ENCODE measurements at regions not wholly inside any gene's neighbourhood (a gene's known extent, or its start where the extent isn't known, plus 50 kb on each side); places are given as distances from the start of the nearest gene placed in this dataset.

- Histone ChIP-seq H3K79me1 (ENCODE audit: low read depth, low read length) (no peaks in the 10 kb centered on the region), H2BK12ac (ENCODE audit: low read length) (no peak overlapping the region), H2BK120ac (ENCODE audit: low read depth, low read length) (no peak overlapping the region), H3K4me1 (ENCODE audit: control insufficient read depth in 2 of 2, insufficient read depth in 1 of 2, low read depth in 1 of 2, low read length in 2 of 2) (no peaks in the 10 kb centered on the region), H3K9me3 (replicated peaks in 1 of 2; ENCODE audit: control insufficient read depth in 2 of 2, insufficient read depth in 1 of 2, low read depth in 1 of 2, low read length in 2 of 2) (no peaks in the 10 kb centered on the region), H3K4me3 (ENCODE audit: low read length in 2 of 2) (no peak overlapping the region), H3K27ac (replicated peaks; ENCODE audit: low read length) (no peak overlapping the region), H3K18ac (ENCODE audit: low read length) (no peak overlapping the region), H2AK5ac (ENCODE audit: low read depth, low read length) (no peak overlapping the region), H3K4me2 (ENCODE audit: insufficient read depth, low read length, poor library complexity, severe bottlenecking) (no peak overlapping the region), H4K8ac (ENCODE audit: low read depth, low read length) (no peak overlapping the region), H2AFZ (ENCODE audit: low read length) (no peak overlapping the region), H2BK5ac (ENCODE audit: low read length) (no peak overlapping the region), H2BK15ac (ENCODE audit: low read length) (no peak overlapping the region), H3K9ac (ENCODE audit: low read depth, low read length, poor library complexity) (no peak overlapping the region), H3K23ac (ENCODE audit: low read depth, low read length, poor library complexity) (no peak overlapping the region), H4K91ac (ENCODE audit: low read depth, low read length, poor library complexity) (no peak overlapping the region), H3K27me3 (ENCODE audit: control insufficient read depth in 3 of 3, insufficient read depth in 3 of 3, low read depth in 1 of 3, low read length in 3 of 3) (no peaks in the 10 kb centered on the region), H3K4ac (ENCODE audit: low read length) (no peak overlapping the region), H3K36me3 (replicated peaks in 1 of 2; ENCODE audit: control insufficient read depth in 2 of 2, insufficient read depth in 2 of 2, low read length in 2 of 2) (no peaks in the 10 kb centered on the region), H3K14ac (ENCODE audit: low read length) (no peak overlapping the region)
- no CpG with 5 or more reads among the region's 2 CpGs for WGBS, 2 donors (ENCODE audit: extremely low coverage in 2 of 2, insufficient read length in 2 of 2, insufficient replicate concordance in 1 of 2)
- DNase-seq (ENCODE audit: low spot score): no peak
Observed at GRCh38 chr3:70789878-70790277, 477.4 kb upstream of the MDFIC2 start.

- no peak overlapping the region for H2BK5ac ChIP-seq (ENCODE audit: low read length)
- no peak overlapping the region for H3K23ac ChIP-seq (ENCODE audit: low read depth, low read length, poor library complexity)
- no peak overlapping the region for H2BK120ac ChIP-seq (ENCODE audit: low read depth, low read length)
- no peak overlapping the region for H3K18ac ChIP-seq (ENCODE audit: low read length)
- H2AFZ ChIP-seq (ENCODE audit: low read length): no peak overlapping the region
- no peak overlapping the region for H3K4me2 ChIP-seq (ENCODE audit: insufficient read depth, low read length, poor library complexity, severe bottlenecking)
- no peak overlapping the region for H3K14ac ChIP-seq (ENCODE audit: low read length)
- DNase-seq (ENCODE audit: low spot score): no peak
- H3K4me1 ChIP-seq (ENCODE audit: control insufficient read depth in 2 of 2, insufficient read depth in 1 of 2, low read depth in 1 of 2, low read length in 2 of 2): no peaks in the 10 kb centered on the region
- no peak overlapping the region for H2BK12ac ChIP-seq (ENCODE audit: low read length)
- H3K4me3 ChIP-seq (ENCODE audit: low read length in 2 of 2): no peak overlapping the region
- no peaks in the 10 kb centered on the region for H3K79me1 ChIP-seq (ENCODE audit: low read depth, low read length)
- H3K27me3 ChIP-seq (ENCODE audit: control insufficient read depth in 3 of 3, insufficient read depth in 3 of 3, low read depth in 1 of 3, low read length in 3 of 3): no peaks in the 10 kb centered on the region
- no peak overlapping the region for H3K9ac ChIP-seq (ENCODE audit: low read depth, low read length, poor library complexity)
- H4K91ac ChIP-seq (ENCODE audit: low read depth, low read length, poor library complexity): no peak overlapping the region
- H3K27ac ChIP-seq (replicated peaks; ENCODE audit: low read length): no peak overlapping the region
- H3K4ac ChIP-seq (ENCODE audit: low read length): no peak overlapping the region
- H2AK5ac ChIP-seq (ENCODE audit: low read depth, low read length): no peak overlapping the region
- H3K9me3 ChIP-seq (replicated peaks in 1 of 2; ENCODE audit: control insufficient read depth in 2 of 2, insufficient read depth in 1 of 2, low read depth in 1 of 2, low read length in 2 of 2): no peaks in the 10 kb centered on the region
- H2BK15ac ChIP-seq (ENCODE audit: low read length): no peak overlapping the region
- H4K8ac ChIP-seq (ENCODE audit: low read depth, low read length): no peak overlapping the region
- H3K36me3 ChIP-seq (replicated peaks in 1 of 2; ENCODE audit: control insufficient read depth in 2 of 2, insufficient read depth in 2 of 2, low read length in 2 of 2): no peaks in the 10 kb centered on the region
Observed at GRCh38 chr3:70780790-70781189, 468.4 kb upstream of the MDFIC2 start.

GRCh38 chr3:70779296-70779695, 466.9 kb upstream of the MDFIC2 start:
- no peak for DNase-seq (ENCODE audit: low spot score)
- Histone ChIP-seq H3K79me1 (ENCODE audit: low read depth, low read length) (no peaks in the 10 kb centered on the region), H2BK120ac (ENCODE audit: low read depth, low read length) (no peak overlapping the region), H3K4me1 (ENCODE audit: control insufficient read depth in 2 of 2, insufficient read depth in 1 of 2, low read depth in 1 of 2, low read length in 2 of 2) (no peaks in the 10 kb centered on the region), H3K4me3 (ENCODE audit: low read length in 2 of 2) (no peak overlapping the region), H3K23ac (ENCODE audit: low read depth, low read length, poor library complexity) (no peak overlapping the region), H2BK5ac (ENCODE audit: low read length) (no peak overlapping the region), H3K14ac (ENCODE audit: low read length) (no peak overlapping the region), H3K4me2 (ENCODE audit: insufficient read depth, low read length, poor library complexity, severe bottlenecking) (no peak overlapping the region), H2BK15ac (ENCODE audit: low read length) (no peak overlapping the region), H3K27me3 (ENCODE audit: control insufficient read depth in 3 of 3, insufficient read depth in 3 of 3, low read depth in 1 of 3, low read length in 3 of 3) (no peaks in the 10 kb centered on the region), H4K8ac (ENCODE audit: low read depth, low read length) (no peak overlapping the region), H2AFZ (ENCODE audit: low read length) (no peak overlapping the region), H2BK12ac (ENCODE audit: low read length) (no peak overlapping the region), H3K9me3 (replicated peaks in 1 of 2; ENCODE audit: control insufficient read depth in 2 of 2, insufficient read depth in 1 of 2, low read depth in 1 of 2, low read length in 2 of 2) (no peaks in the 10 kb centered on the region), H3K18ac (ENCODE audit: low read length) (no peak overlapping the region), H3K9ac (ENCODE audit: low read depth, low read length, poor library complexity) (no peak overlapping the region), H3K4ac (ENCODE audit: low read length) (no peak overlapping the region), H2AK5ac (ENCODE audit: low read depth, low read length) (no peak overlapping the region), H3K27ac (replicated peaks; ENCODE audit: low read length) (no peak overlapping the region), H3K36me3 (replicated peaks in 1 of 2; ENCODE audit: control insufficient read depth in 2 of 2, insufficient read depth in 2 of 2, low read length in 2 of 2) (no peaks in the 10 kb centered on the region), H4K91ac (ENCODE audit: low read depth, low read length, poor library complexity) (no peak overlapping the region)
- no CpG with 5 or more reads among the region's 4 CpGs for WGBS, 2 donors (ENCODE audit: extremely low coverage in 2 of 2, insufficient read length in 2 of 2, insufficient replicate concordance in 1 of 2)

- Histone ChIP-seq H3K27ac (replicated peaks; ENCODE audit: low read length) (no peak overlapping the region), H2AFZ (ENCODE audit: low read length) (no peak overlapping the region), H2AK5ac (ENCODE audit: low read depth, low read length) (no peak overlapping the region), H3K4me1 (ENCODE audit: control insufficient read depth in 2 of 2, insufficient read depth in 1 of 2, low read depth in 1 of 2, low read length in 2 of 2) (no peaks in the 10 kb centered on the region), H3K36me3 (replicated peaks in 1 of 2; ENCODE audit: control insufficient read depth in 2 of 2, insufficient read depth in 2 of 2, low read length in 2 of 2) (no peaks in the 10 kb centered on the region), H3K4me2 (ENCODE audit: insufficient read depth, low read length, poor library complexity, severe bottlenecking) (no peak overlapping the region), H3K9me3 (replicated peaks in 1 of 2; ENCODE audit: control insufficient read depth in 2 of 2, insufficient read depth in 1 of 2, low read depth in 1 of 2, low read length in 2 of 2) (no peaks in the 10 kb centered on the region), H2BK5ac (ENCODE audit: low read length) (no peak overlapping the region), H2BK120ac (ENCODE audit: low read depth, low read length) (no peak overlapping the region), H3K4me3 (ENCODE audit: low read length in 2 of 2) (no peak overlapping the region), H4K8ac (ENCODE audit: low read depth, low read length) (no peak overlapping the region), H4K91ac (ENCODE audit: low read depth, low read length, poor library complexity) (no peak overlapping the region), H3K4ac (ENCODE audit: low read length) (no peak overlapping the region), H3K79me1 (ENCODE audit: low read depth, low read length) (no peaks in the 10 kb centered on the region), H3K9ac (ENCODE audit: low read depth, low read length, poor library complexity) (no peak overlapping the region), H2BK12ac (ENCODE audit: low read length) (no peak overlapping the region), H3K23ac (ENCODE audit: low read depth, low read length, poor library complexity) (no peak overlapping the region), H3K14ac (ENCODE audit: low read length) (no peak overlapping the region), H2BK15ac (ENCODE audit: low read length) (no peak overlapping the region), H3K18ac (ENCODE audit: low read length) (no peak overlapping the region), H3K27me3 (ENCODE audit: control insufficient read depth in 3 of 3, insufficient read depth in 3 of 3, low read depth in 1 of 3, low read length in 3 of 3) (no peaks in the 10 kb centered on the region)
- DNase-seq (ENCODE audit: low spot score): no peak
- 100% methylated on average over 1 of the region's 2 CpGs; no CpG with 5 or more reads in 1 of the 2 donors for WGBS, 2 donors (ENCODE audit: extremely low coverage in 2 of 2, insufficient read length in 2 of 2, insufficient replicate concordance in 1 of 2)
Observed at GRCh38 chr3:70776081-70776480, 463.6 kb upstream of the MDFIC2 start.
